ENCODE measurements at regions not wholly inside any gene's neighbourhood (a gene's known extent, or its start where the extent isn't known, plus 50 kb on each side); places are given as distances from the start of the nearest gene placed in this dataset.

DNA sequence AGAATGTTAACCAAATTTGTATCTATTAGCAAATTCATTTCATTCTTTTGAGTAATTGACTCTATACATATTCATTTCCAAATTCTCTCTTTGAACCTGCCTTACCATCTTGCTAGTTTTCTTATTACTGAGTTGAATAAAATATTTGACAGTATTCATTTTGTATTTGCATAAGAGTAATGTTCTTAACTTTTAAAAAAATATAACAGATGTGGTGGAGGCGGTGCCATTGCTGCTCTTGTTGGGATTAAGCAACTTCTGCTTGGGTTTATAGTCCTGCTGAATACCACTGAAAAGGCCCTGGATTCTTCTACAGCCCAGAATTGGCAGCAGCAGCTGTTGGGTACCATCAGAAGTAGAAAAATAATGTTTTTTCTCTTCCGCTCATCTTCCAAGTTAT, 148.9 kb upstream of the PEX5L start:
- H3K36me3 ChIP-seq (ENCODE audit: control insufficient read depth, insufficient read depth, low read length), result no peaks in the 10 kb centered on the region
- DNase-seq (ENCODE audit: low read depth), result no peak
- TF ChIP-seq, protein P1, sequence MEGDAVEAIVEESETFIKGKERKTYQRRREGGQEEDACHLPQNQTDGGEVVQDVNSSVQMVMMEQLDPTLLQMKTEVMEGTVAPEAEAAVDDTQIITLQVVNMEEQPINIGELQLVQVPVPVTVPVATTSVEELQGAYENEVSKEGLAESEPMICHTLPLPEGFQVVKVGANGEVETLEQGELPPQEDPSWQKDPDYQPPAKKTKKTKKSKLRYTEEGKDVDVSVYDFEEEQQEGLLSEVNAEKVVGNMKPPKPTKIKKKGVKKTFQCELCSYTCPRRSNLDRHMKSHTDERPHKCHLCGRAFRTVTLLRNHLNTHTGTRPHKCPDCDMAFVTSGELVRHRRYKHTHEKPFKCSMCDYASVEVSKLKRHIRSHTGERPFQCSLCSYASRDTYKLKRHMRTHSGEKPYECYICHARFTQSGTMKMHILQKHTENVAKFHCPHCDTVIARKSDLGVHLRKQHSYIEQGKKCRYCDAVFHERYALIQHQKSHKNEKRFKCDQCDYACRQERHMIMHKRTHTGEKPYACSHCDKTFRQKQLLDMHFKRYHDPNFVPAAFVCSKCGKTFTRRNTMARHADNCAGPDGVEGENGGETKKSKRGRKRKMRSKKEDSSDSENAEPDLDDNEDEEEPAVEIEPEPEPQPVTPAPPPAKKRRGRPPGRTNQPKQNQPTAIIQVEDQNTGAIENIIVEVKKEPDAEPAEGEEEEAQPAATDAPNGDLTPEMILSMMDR (IDR thresholded peaks at IDR 0.05; ENCODE audit: insufficient read depth, low read length, poor library complexity, severe bottlenecking), result no peak

DNA sequence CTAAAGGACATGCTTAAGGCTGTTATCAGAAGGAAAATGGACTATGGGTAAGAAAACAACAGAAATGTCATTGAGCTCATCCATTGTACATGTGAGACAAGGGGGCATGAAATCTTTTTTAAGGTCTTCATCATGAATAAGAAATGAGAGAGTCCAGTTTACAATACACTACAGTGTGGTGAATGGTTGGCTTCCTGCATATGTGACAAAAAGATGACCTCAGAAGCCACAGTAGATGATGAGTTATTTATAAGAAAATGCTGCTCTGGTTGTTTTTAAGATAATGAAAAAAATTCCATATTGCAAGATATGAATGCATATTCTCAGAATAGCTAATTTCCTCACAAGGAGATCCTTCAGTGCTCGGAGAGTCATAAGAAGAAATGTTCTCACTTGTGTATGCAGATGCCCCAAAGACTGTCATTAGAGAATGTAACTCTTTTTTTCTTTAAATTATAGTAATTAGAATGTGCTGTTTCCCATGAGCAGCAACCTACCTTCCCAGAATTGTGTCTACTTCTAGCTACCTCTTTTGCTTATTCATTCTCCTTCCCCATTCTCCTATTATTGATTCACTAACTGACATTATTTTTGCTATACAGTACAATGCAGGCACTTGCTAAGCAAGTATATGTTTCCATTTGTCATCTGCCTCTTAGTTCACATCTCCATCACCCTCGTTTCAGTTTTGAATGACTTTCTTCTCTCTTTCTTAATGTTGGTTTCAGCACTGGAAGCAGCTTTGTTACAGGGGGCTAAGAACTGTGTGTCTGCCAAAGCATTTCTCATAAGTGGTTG, 152.0 kb upstream of the PEX5L start:
- H3K4me3 ChIP-seq (ENCODE audit: low read depth, low read length), result no peak overlapping the region
- no peaks in the 10 kb centered on the region for H3K36me3 ChIP-seq (ENCODE audit: control insufficient read depth, insufficient read depth, low read length)
- H3K27me3 ChIP-seq (ENCODE audit: control insufficient read depth, insufficient read depth, low read length), result no peaks in the 10 kb centered on the region
- no peak for DNase-seq (ENCODE audit: low read depth)
- TF ChIP-seq, protein P1 (IDR thresholded peaks at IDR 0.05; ENCODE audit: insufficient read depth, low read length, poor library complexity, severe bottlenecking), result no peak

More for the DNA sequence above, 148.9 kb upstream of the PEX5L start:
- Histone ChIP-seq H3K27me3 (ENCODE audit: control insufficient read depth, insufficient read depth, low read length) (no peaks in the 10 kb centered on the region), H3K4me3 (ENCODE audit: low read depth, low read length) (no peak overlapping the region)

DNA sequence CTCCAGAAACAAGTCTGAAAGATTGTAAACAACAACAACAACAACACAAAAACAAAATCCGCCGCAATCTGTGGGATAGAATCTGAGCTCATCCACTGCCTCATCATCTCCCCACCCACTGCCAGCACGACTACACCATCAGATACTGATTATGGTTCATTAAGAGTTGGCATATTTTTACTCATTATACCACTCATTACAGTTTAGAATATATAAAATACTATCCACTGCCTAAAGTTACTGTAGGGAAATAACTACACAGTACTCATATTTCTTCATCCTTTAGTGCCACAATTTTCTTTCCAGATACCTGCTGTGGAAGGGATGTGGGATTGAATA, 152.5 kb upstream of the PEX5L start:
- Histone ChIP-seq H3K4me3 (ENCODE audit: low read depth, low read length) (no peak overlapping the region), H3K27me3 (ENCODE audit: control insufficient read depth, insufficient read depth, low read length) (no peaks in the 10 kb centered on the region), H3K36me3 (ENCODE audit: control insufficient read depth, insufficient read depth, low read length) (no peaks in the 10 kb centered on the region)
- TF ChIP-seq, protein P1 (IDR thresholded peaks at IDR 0.05; ENCODE audit: insufficient read depth, low read length, poor library complexity, severe bottlenecking), result no peak
- DNase-seq (ENCODE audit: low read depth), result no peak

DNA sequence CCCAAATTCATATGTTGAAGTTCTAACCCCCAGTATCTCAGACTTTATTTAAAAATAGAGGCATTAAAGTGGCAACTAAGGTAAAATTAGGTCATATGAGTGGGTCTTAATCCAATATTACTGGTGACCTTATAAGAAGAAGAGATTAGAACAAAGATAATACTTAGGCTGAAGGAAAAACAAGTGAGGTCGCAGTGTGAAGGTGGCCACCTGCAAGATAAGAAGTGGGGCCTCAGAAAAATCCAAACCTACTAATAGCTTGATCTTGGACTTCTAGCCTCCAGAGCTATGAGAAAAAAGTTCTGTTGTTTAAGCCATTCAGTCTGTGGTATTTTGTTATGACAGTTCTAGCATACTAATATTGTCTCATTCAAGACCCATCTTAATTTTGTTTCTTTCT, 159.9 kb upstream of the PEX5L start:
- Histone ChIP-seq H3K36me3 (ENCODE audit: control insufficient read depth, insufficient read depth, low read length) (no peaks in the 10 kb centered on the region), H3K4me3 (ENCODE audit: low read depth, low read length) (no peak overlapping the region), H3K27me3 (ENCODE audit: control insufficient read depth, insufficient read depth, low read length) (no peaks in the 10 kb centered on the region)
- DNase-seq (ENCODE audit: low read depth), result no peak
- TF ChIP-seq, protein P1 (IDR thresholded peaks at IDR 0.05; ENCODE audit: insufficient read depth, low read length, poor library complexity, severe bottlenecking), result no peak

DNA sequence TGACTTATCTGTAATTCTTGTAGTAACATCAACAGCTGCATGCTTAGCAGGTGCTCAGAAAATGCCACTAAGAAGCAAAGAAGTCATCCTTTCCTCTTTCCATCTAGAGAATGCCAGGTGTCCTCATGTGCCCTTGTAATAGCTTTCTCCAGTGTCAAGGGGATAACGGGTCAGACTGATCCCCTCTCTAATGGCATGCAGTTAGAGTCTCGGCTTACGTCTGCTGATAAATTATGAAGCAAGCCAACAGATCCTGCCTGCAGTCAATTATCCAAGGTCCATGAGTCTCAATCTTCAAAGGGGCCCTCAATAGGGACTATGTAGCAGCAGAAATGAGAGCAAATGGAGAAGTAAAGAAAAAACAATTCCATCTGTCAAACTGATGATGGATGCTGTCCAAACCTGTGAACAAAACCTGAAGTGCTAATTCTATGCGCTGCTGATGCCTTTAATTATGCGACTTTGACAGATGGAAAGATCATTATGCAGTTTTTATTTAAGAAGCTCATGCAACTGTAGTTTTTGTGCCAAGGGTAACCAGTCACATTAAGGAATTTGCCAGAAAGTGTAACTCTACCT, 162.8 kb upstream of the PEX5L start:
- Histone ChIP-seq H3K27me3 (ENCODE audit: control insufficient read depth, insufficient read depth, low read length) (no peaks in the 10 kb centered on the region), H3K4me3 (ENCODE audit: low read depth, low read length) (no peak overlapping the region), H3K36me3 (ENCODE audit: control insufficient read depth, insufficient read depth, low read length) (no peaks in the 10 kb centered on the region)
- no peak for DNase-seq (ENCODE audit: low read depth)
- TF ChIP-seq, protein P1 (IDR thresholded peaks at IDR 0.05; ENCODE audit: insufficient read depth, low read length, poor library complexity, severe bottlenecking), result no peak

DNA sequence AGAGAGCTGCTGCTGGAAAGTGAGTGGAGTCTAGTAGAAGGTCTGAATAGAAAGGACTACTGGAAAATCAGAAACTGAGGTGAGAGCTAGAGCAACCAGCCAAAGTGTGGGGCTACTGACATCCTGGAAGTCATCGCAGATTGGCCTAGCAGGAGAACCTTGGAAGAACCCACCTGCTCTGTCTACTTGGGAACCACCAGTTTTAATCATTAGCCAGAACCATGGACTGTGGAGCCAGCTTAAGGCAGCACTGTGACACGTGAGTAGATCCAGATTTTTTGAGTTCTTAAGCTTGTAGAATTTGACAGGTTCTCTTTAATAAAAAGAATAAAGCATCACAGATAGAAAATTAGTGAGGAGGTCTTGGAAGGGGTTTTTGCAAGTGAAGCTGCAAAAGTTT, 179.1 kb upstream of the PEX5L start:
- no peak for DNase-seq (ENCODE audit: low read depth)
- Histone ChIP-seq H3K27me3 (ENCODE audit: control insufficient read depth, insufficient read depth, low read length) (no peaks in the 10 kb centered on the region), H3K4me3 (ENCODE audit: low read depth, low read length) (no peak overlapping the region), H3K36me3 (ENCODE audit: control insufficient read depth, insufficient read depth, low read length) (no peaks in the 10 kb centered on the region)
- TF ChIP-seq, protein P1 (IDR thresholded peaks at IDR 0.05; ENCODE audit: insufficient read depth, low read length, poor library complexity, severe bottlenecking), result no peak

All from kidney epithelial cell (primary cell).